ENCODE measurements at regions not wholly inside any gene's neighbourhood (a gene's known extent, or its start where the extent isn't known, plus 50 kb on each side); places are given as distances from the start of the nearest gene placed in this dataset.

DNA sequence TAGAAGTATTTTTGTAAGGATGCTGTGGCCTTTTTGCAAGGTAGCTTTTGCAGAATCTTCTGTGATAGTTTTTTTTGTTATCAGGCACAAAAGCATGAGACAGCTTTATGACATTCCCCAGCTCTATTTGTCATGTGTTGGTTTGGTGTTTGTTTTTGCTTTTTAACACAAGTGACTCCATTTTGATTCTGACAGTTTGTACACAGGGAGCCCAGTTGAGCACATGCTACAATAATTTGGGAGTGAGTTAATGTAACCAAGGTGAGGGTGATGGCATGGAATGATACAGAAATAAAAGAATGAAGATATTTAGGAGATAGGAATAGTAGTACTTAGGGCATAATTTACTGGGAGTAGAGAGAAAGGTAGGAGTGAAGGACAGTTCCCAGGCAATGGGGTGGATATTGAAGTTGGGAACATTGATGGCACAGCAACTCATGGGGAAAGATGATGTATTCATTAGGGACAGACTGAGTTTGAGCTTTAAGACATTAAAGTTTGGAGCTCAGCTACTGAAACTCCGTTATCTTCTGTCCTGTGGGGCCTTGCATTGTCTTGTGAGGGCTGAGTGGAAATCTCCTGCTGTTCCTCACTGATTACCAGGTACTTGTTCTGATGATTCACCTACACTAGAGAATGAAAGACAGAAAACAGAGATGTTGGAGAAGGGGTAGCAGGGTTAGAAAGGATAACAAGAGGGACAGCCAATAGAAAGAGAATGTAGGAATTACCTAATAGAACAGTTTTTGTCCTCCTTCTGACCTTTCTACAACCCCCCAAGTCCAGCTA lies 88.3 kb upstream of the CCDC112 start:
- TF ChIP-seq, protein P1, sequence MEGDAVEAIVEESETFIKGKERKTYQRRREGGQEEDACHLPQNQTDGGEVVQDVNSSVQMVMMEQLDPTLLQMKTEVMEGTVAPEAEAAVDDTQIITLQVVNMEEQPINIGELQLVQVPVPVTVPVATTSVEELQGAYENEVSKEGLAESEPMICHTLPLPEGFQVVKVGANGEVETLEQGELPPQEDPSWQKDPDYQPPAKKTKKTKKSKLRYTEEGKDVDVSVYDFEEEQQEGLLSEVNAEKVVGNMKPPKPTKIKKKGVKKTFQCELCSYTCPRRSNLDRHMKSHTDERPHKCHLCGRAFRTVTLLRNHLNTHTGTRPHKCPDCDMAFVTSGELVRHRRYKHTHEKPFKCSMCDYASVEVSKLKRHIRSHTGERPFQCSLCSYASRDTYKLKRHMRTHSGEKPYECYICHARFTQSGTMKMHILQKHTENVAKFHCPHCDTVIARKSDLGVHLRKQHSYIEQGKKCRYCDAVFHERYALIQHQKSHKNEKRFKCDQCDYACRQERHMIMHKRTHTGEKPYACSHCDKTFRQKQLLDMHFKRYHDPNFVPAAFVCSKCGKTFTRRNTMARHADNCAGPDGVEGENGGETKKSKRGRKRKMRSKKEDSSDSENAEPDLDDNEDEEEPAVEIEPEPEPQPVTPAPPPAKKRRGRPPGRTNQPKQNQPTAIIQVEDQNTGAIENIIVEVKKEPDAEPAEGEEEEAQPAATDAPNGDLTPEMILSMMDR (conservative IDR thresholded peaks at IDR 0.05; ENCODE audit: low read length), result no peak
- no peak for TF ChIP-seq EZH2phosphoT487 (IDR thresholded peaks at IDR 0.05; ENCODE audit: borderline replicate concordance, low read depth, low read length)
